HG02588 (cell line): ENCODE measurements at regions not wholly inside any gene's neighbourhood (a gene's known extent, or its start where the extent isn't known, plus 50 kb on each side); places are given as distances from the start of the nearest gene placed in this dataset.

ENCODE experiments used
- ATAC-seq: cut with Tn5 transposase; IDR thresholded peaks from one replicate; pipeline ENCODE4 v1.9.1; 2021; ENCODE audit warnings: mild to moderate bottlenecking, moderate library complexity; ENCODE audit not compliant: unreplicated experiment

GRCh38 chr2:144285324-144285723, 234.6 kb downstream of the ZEB2 start:
- ATAC-seq, result no peak

- ATAC-seq, result no peak
These were observed 238.4 kb downstream of the ZEB2 start for GRCh38 chr2:144281476-144281875.

- ATAC-seq, result no peak
These were observed 239.9 kb downstream of the ZEB2 start for GRCh38 chr2:144280009-144280408.

GRCh38 chr2:144279165-144279564, 240.8 kb downstream of the ZEB2 start:
- ATAC-seq, result no peak

- no peak for ATAC-seq
These were observed 242.1 kb downstream of the ZEB2 start for GRCh38 chr2:144277622-144278354.

GRCh38 chr2:144275340-144275739, 244.6 kb downstream of the ZEB2 start:
- ATAC-seq, result no peak

GRCh38 chr2:144274131-144274530, 245.8 kb downstream of the ZEB2 start:
- no peak for ATAC-seq

- ATAC-seq, result no peak
These were observed 249.0 kb downstream of the ZEB2 start for GRCh38 chr2:144270951-144271350.

GRCh38 chr2:144268036-144268678, 251.8 kb downstream of the ZEB2 start:
- ATAC-seq, result no peak

- peak; percentile 95 for ATAC-seq
These were observed 252.7 kb downstream of the ZEB2 start for GRCh38 chr2:144267239-144267638.

GRCh38 chr2:144265654-144266053, 254.3 kb downstream of the ZEB2 start:
- no peak for ATAC-seq

GRCh38 chr2:144261966-144262365, 258.0 kb downstream of the ZEB2 start:
- ATAC-seq, result no peak

GRCh38 chr2:144261336-144261735, 258.6 kb downstream of the ZEB2 start:
- ATAC-seq, result no peak

- ATAC-seq, result no peak
These were observed 260.6 kb downstream of the ZEB2 start for GRCh38 chr2:144259332-144259731.

- no peak for ATAC-seq
These were observed 261.8 kb downstream of the ZEB2 start for GRCh38 chr2:144258154-144258553.

GRCh38 chr2:144256996-144257707, 262.8 kb downstream of the ZEB2 start:
- no peak for ATAC-seq

- ATAC-seq, result no peak
These were observed 265.3 kb downstream of the ZEB2 start for GRCh38 chr2:144254342-144255235.

- no peak for ATAC-seq
These were observed 266.2 kb downstream of the ZEB2 start for GRCh38 chr2:144253743-144254142.

- ATAC-seq, result no peak
These were observed 267.2 kb downstream of the ZEB2 start for GRCh38 chr2:144252694-144253093.

- no peak for ATAC-seq
These were observed 270.8 kb downstream of the ZEB2 start for GRCh38 chr2:144249035-144249637.
